HG02623 (cell line): ENCODE measurements at regions not wholly inside any gene's neighbourhood (a gene's known extent, or its start where the extent isn't known, plus 50 kb on each side); places are given as distances from the start of the nearest gene placed in this dataset.

Experiments
- ATAC-seq: cut with Tn5 transposase; IDR thresholded peaks from one replicate; pipeline ENCODE4 v1.9.1; 2021; ENCODE audit warnings: moderate library complexity; ENCODE audit not compliant: unreplicated experiment

- ATAC-seq, result no peak
These were observed 133.7 kb downstream of the NMUR2 start for GRCh38 chr5:152271420-152271819.

DNA sequence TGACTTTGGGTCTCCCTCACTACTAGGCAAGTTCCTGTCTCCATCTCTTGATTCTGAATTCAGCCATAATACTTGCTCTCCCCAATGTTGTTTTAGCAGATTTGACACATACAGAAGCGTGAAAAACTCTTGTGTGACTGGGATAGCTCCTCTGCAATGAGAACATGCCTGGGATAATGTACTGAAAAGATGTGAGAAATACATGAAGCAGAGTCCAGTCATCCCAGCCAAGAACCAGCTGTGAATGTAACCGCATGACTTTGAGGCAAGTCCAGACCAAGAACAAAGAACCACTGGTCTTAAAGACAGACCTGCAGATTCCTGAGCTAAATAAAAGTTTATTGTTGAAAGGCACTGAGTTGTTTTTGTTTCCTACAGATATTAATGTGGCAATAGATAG, 135.0 kb downstream of the NMUR2 start:
- ATAC-seq, result no peak

- ATAC-seq, result no peak
These were observed 135.5 kb downstream of the NMUR2 start for GRCh38 chr5:152269533-152269932.

DNA sequence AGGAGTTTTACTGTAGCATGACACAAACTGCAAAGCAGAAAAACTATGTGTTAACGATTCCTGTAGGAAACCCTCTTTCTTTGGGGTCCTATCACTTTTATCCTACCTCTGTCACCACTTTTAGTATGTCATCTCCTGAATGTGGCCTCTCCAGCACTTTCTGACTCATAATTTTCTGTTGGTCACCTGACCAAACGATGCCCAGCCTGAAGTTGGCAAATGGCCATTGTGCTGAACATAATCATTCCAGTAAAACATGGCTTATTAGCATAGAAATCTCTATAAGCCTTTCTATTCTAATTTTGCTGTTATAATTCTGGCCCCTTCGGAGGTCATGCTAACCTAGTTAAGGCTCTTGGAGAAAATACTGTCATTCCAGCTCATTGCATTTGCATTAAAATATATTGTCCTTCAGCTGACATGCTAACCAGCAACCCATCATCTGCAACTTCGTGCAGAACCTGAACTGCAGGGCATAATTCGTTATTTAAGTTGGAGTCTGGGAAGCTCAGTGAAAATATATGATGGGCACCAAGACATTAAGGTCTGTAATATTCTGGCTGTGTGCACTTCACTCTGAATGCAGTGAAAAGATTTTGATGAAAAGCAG, 140.3 kb downstream of the NMUR2 start:
- ATAC-seq, result no peak

DNA sequence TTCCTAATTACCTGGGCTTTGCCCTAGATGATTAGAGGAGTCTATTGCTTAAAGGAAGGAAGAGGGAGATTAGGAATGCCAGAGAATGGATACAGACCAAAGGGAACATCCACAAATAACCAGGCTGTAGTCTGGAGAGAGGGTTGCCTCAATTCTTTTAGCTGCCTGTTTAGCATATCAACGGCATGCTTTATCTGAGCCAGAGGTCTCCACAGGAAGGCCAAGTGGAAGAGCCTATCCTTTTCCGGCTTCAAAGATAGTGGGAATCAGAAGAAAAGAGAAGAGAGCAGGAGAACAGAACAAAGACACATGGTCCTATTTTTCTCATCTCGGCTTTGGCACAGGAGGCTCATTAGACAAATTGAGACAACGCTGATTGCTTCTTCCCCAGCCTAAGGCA, 142.4 kb downstream of the NMUR2 start:
- ATAC-seq, result no peak

DNA sequence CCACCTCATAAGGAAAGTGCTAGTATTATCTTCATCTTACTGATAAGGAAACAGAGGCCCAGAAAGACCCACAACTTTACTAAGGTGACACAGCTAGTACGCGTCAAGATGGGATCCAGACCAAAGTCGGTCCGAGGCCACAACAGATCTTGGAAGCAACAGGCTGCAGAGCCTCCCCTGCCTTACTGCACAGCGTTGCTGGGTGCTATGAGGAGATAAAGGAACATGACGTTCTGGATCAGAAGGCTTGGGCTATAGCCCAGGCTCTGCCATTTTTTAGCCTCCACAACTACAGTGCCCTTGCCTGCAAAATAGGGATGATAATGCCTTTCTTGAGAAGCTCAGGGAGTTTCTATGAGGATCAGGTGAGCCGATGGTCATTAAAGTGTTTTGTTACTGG, 144.1 kb downstream of the NMUR2 start:
- no peak for ATAC-seq

GRCh38 chr5:152259702-152260101, 145.4 kb downstream of the NMUR2 start:
- no peak for ATAC-seq

DNA sequence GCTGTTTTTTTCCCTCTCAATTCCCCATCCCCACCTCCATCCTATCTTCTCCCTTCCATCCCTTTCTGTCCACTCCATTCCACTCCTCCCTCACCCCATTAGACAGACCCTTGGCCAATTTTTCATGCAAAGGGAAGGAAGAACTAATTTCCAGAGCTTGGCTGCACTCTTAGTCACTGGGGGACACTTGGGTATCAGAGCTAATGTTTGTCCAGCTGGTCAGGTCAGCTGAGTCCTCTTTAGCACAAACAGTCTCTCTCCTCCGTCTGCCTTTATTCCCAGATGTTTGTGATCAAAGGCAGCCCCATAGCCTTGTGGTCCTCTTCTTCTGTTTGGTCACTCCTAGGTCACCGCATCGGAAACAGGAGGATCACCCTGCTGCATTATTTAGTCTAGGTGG, 148.5 kb downstream of the NMUR2 start:
- ATAC-seq, result no peak

DNA sequence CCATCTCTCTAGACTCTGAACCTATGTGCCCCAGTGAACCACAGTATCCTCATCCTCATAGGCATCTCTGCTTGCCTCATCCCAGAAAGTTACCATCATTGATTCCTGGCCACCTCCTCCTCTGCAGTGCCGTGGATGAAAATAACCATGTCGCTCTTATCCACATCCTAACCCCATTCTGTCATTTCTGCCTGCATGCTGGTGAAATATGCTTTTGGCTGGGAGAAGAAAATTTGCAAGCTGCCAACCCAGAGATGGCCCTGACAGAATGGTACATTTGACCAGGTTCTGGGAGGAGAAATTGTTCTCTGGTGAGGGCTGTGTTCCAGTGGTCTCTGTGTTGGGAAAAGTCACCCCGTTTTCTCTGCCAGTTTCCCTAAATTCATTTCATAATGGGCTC, 149.7 kb downstream of the NMUR2 start:
- ATAC-seq, result no peak

- ATAC-seq, result no peak
These were observed 157.2 kb downstream of the NMUR2 start for GRCh38 chr5:152247850-152248385.

GRCh38 chr5:152246401-152246800, 158.7 kb downstream of the NMUR2 start:
- no peak for ATAC-seq

DNA sequence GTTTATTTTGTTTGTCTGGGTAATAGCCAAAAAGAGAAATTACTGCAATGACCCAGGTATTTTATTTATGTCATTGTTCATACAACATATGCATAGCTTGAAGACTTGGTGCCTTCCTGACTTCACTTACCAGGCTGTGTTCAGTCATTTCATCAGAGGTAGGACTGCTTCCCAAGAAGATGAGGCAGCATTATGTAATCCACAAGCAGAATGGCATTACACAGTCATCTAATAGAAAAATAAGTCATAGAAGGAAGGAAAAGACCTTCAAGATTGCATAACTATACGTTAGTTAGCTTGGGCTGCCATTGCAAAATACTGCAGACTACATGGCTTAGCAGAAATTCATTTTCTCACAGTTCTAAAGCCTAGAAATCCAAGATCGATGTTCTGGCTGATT, 167.5 kb downstream of the NMUR2 start:
- ATAC-seq, result no peak

- ATAC-seq, result no peak
These were observed 178.9 kb downstream of the NMUR2 start for GRCh38 chr5:152226191-152226590.

GRCh38 chr5:152221721-152222629, 183.1 kb downstream of the NMUR2 start:
- no peak for ATAC-seq

DNA sequence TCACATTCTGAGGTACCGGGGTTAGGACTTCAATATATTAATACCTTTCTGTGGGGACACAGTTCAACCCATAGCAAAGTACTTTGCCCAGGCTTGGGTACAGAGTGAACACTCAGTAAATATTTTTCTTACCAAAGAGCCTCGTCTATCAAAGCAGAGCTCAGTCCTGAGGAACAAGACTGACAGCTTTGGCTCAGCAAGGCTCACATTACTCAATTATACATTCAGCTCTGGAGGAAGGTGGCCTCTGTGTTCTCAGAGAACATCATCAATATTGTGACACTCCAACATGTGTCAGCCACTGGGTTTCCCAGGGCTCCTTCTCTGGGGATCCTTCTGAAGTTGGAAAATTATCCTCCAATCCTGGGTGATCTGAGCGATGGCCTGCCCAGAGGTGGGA, 186.4 kb downstream of the NMUR2 start:
- ATAC-seq, result no peak

DNA sequence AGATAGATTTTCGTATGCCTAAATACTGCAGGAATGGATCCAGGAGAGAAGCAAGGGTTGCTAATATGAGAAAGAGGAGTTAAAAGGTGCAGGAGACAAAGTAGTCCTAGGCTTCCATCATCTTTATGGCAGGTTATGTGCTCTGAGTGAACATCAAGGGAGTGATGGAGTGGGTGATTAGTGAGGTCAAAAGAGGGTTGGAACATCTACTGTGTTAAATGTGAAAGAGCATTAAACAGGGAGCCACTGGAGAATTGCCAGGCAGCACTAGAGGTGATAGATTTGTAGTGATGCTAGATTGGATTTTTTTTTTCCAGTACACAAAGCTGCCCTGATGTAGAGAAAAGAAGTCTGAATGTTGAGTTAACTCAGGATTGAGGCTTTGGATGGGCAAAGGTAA, 199.3 kb downstream of the NMUR2 start:
- no peak for ATAC-seq

GRCh38 chr5:152202321-152202720, 202.8 kb downstream of the NMUR2 start:
- no peak for ATAC-seq

- no peak for ATAC-seq
These were observed 211.5 kb downstream of the NMUR2 start for GRCh38 chr5:152193391-152194107.

DNA sequence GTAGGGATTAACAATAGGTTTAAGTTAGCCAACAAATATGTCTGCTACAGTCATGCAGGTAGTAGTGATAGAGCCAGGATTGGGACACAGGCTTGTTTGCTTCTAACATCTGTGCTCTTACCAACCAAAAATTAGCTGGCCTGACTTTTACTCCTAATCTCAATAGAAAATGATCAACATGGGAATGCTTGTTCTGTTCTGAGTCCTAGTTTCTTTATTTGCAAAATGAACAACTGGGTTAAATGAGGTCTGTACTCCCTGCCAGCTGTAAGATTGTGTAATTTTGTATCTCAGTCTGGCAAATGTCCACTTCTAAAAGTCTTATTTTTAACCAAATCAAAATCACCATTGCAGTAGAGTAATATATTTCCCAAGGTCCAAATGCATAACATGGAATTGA, 216.8 kb downstream of the NMUR2 start:
- no peak for ATAC-seq

- no peak for ATAC-seq
These were observed 217.4 kb downstream of the NMUR2 start for GRCh38 chr5:152187668-152188067.

- no peak for ATAC-seq
These were observed 219.4 kb downstream of the NMUR2 start for GRCh38 chr5:152185547-152186245.
